MCF 10A (cell line): ENCODE measurements at regions not wholly inside any gene's neighbourhood (a gene's known extent, or its start where the extent isn't known, plus 50 kb on each side); places are given as distances from the start of the nearest gene placed in this dataset.
A peak's percentile ranks its signal among the peaks of the same experiment; 100 is the strongest.

ENCODE experiments used
- BruUV-seq: library from RNA; stranded (reverse); fragments of 400-500 nt; replicated peaks from 2 replicates; lab custom pipeline; 2021; lab: Mats Ljungman, UMichigan
- CTCF ChIA-PET: fragments of 300-600 bp; sonication (Branson Sonifier 250); formaldehyde crosslinking; extraction: SDS; loops from one replicate; lab custom pipeline; 2021; ENCODE audit warnings: antibody characterized with exemption, inconsistent platforms; lab: Yijun Ruan, JAX
- POLR2A ChIA-PET: fragments of 300-600, 350-650 bp; sonication (Branson Sonifier 250); formaldehyde crosslinking; extraction: SDS; loops from one replicate; lab custom pipeline; 2020; ENCODE audit warnings: antibody characterized with exemption, inconsistent platforms; lab: Yijun Ruan, JAX
- DNase-seq: peaks from one replicate; pipeline ENCODE4 v3.0.0-alpha.2; 2018; ENCODE audit not compliant: unreplicated experiment
- H3K27ac Mint-ChIP-seq: one replicate; pipeline ENCODE4 v1.8.0; 2022; ENCODE audit warnings: mild to moderate bottlenecking, low read depth, mixed read lengths; ENCODE audit not compliant: unreplicated experiment
- H3K27me3 Mint-ChIP-seq: one replicate; pipeline ENCODE4 v1.8.0; 2022; ENCODE audit warnings: mixed read lengths; ENCODE audit not compliant: insufficient read depth, unreplicated experiment
- H3K36me3 Mint-ChIP-seq: one replicate; pipeline ENCODE4 v1.8.0; 2022; ENCODE audit warnings: mild to moderate bottlenecking, moderate library complexity, mixed read lengths; ENCODE audit not compliant: insufficient read depth, unreplicated experiment
- H3K4me1 Mint-ChIP-seq: one replicate; pipeline ENCODE4 v1.8.0; 2022; ENCODE audit warnings: mixed read lengths; ENCODE audit not compliant: insufficient read depth, unreplicated experiment
- H3K4me3 Mint-ChIP-seq: one replicate; pipeline ENCODE4 v1.8.0; 2022; ENCODE audit warnings: mild to moderate bottlenecking, moderate library complexity, mixed read lengths; ENCODE audit not compliant: unreplicated experiment
- H3K9me3 Mint-ChIP-seq: one replicate; pipeline ENCODE4 v1.8.0; 2022; ENCODE audit warnings: mixed read lengths; ENCODE audit not compliant: unreplicated experiment
- CTCF ChIP-seq: fragments of 200-600 bp; IDR thresholded peaks from one replicate; pipeline ENCODE4 v1.8.0; 2022; ENCODE audit warnings: antibody characterized with exemption, mild to moderate bottlenecking; ENCODE audit not compliant: unreplicated experiment
- intact Hi-C: fragments of 100-400 bp; cut with micrococcal nuclease; formaldehyde crosslinking; loops from 2 replicates; pipeline ENCODE4 v1.14.1; 2022

GRCh38 chr2:215755641-215756345, 257.6 kb downstream of the MREG start:
- H3K4me1 Mint-ChIP-seq = peaks cover 18% of the 10 kb centered on the region
- DNase-seq = no peak
- CTCF ChIA-PET = no interaction called here
- H3K27me3 Mint-ChIP-seq = no peaks in the 10 kb centered on the region
- peaks cover 7% of the 10 kb centered on the region for H3K36me3 Mint-ChIP-seq
- no TSS peak for BruUV-seq
- H3K27ac Mint-ChIP-seq = peak overlapping the region; percentile 30
- no peak overlapping the region for H3K4me3 Mint-ChIP-seq
- POLR2A ChIA-PET = no interaction called here
- no peaks in the 10 kb centered on the region for H3K9me3 Mint-ChIP-seq
- intact Hi-C loops = no loop called here
- no peak for TF ChIP-seq CTCF

- no TSS peak for BruUV-seq
- ChIA-PET POLR2A (no interaction called here), CTCF (no interaction called here)
- intact Hi-C loops = loop anchor here (5.0 kb wide), 1 partner anchor 148 kb away; no protein-coding TSS in a partner anchor
- no peak for DNase-seq
- peaks cover 18% of the 10 kb centered on the region for H3K4me1 Mint-ChIP-seq
- no peaks in the 10 kb centered on the region for H3K9me3 Mint-ChIP-seq
- no peak for TF ChIP-seq CTCF
- no peak overlapping the region for H3K4me3 Mint-ChIP-seq
- H3K36me3 Mint-ChIP-seq = peaks cover 7% of the 10 kb centered on the region
- no peaks in the 10 kb centered on the region for H3K27me3 Mint-ChIP-seq
- no peak overlapping the region for H3K27ac Mint-ChIP-seq
Measured at GRCh38 chr2:215754546-215754945, 258.8 kb downstream of the MREG start.

- intact Hi-C loops = loop anchor here (5.0 kb wide), 1 partner anchor 148 kb away; no protein-coding TSS in a partner anchor
- ChIA-PET CTCF (interaction anchor here (1.2 kb wide), 1 partner anchor 25 kb away, joined by 3 read pairs; no protein-coding TSS in a partner anchor), POLR2A (interaction anchor here (0.7 to 0.9 kb wide), 2 partner anchors 41 to 43 kb away, joined by 3 to 5 read pairs; no protein-coding TSS in a partner anchor)
- DNase-seq = no peak
- no peaks in the 10 kb centered on the region for H3K9me3 Mint-ChIP-seq
- H3K4me3 Mint-ChIP-seq = no peak overlapping the region
- H3K4me1 Mint-ChIP-seq = peaks cover 18% of the 10 kb centered on the region
- BruUV-seq = no TSS peak
- H3K36me3 Mint-ChIP-seq = peaks cover 7% of the 10 kb centered on the region
- H3K27me3 Mint-ChIP-seq = no peaks in the 10 kb centered on the region
- TF ChIP-seq CTCF = no peak
- H3K27ac Mint-ChIP-seq = no peak overlapping the region
Measured at GRCh38 chr2:215753808-215754207, 259.5 kb downstream of the MREG start.

- no peak for TF ChIP-seq CTCF
- CTCF ChIA-PET = interaction anchor here (1.2 kb wide), 1 partner anchor 24 kb away, joined by 3 read pairs; no protein-coding TSS in a partner anchor
- POLR2A ChIA-PET = interaction anchor here (0.9 kb wide), 1 partner anchor 40 kb away, joined by 5 read pairs; no protein-coding TSS in a partner anchor
- intact Hi-C loops = loop anchor here (5.0 kb wide), 1 partner anchor 149 kb away; no protein-coding TSS in a partner anchor
- Mint-ChIP-seq H3K27ac (no peak overlapping the region), H3K4me1 (peaks cover 18% of the 10 kb centered on the region), H3K36me3 (peaks cover 7% of the 10 kb centered on the region), H3K27me3 (no peaks in the 10 kb centered on the region), H3K4me3 (no peak overlapping the region), H3K9me3 (no peaks in the 10 kb centered on the region)
- no peak for DNase-seq
- no TSS peak for BruUV-seq
Measured at GRCh38 chr2:215752991-215753390, 260.4 kb downstream of the MREG start.
